Fibroblast of mammary gland (primary cell): ENCODE measurements at regions not wholly inside any gene's neighbourhood (a gene's known extent, or its start where the extent isn't known, plus 50 kb on each side); places are given as distances from the start of the nearest gene placed in this dataset.

Experiments
- DNase-seq: peaks from one replicate; pipeline ENCODE4 v3.0.0-alpha.2; 2010; ENCODE audit warnings: low read depth
- H3K4me3 ChIP-seq: 2 replicates; pipeline ENCODE4 v1.5.1; 2011; ENCODE audit warnings: low read depth, mild to moderate bottlenecking, low read length, moderate library complexity; ENCODE audit not compliant: control insufficient read depth
- TF ChIP-seq, protein P1 (sequence below): conservative IDR thresholded peaks from 2 replicates; pipeline ENCODE4 v1.5.1; 2011; ENCODE audit warnings: low read depth, low read length, inconsistent platforms; ENCODE audit not compliant: control insufficient read depth, insufficient read depth

DNA sequence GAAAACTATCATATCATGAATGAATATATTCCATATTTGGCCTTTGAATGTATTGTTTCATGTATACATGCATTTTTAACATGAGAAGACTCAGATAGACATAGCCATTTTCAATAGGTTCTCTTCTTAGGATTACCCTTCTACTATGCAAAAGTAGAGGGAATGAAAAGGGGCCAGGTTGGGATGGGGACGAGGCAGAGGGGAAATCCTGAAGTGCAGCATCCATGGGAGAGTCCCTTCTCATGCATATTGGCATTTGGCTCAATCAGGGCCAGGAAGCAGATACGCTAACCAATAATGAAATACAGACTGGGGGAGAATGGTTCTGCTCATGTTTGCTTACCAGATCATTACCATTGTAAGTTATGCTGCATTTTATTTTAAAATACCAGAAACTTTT, 475.8 kb downstream of the STK39 start:
- TF ChIP-seq, protein P1, sequence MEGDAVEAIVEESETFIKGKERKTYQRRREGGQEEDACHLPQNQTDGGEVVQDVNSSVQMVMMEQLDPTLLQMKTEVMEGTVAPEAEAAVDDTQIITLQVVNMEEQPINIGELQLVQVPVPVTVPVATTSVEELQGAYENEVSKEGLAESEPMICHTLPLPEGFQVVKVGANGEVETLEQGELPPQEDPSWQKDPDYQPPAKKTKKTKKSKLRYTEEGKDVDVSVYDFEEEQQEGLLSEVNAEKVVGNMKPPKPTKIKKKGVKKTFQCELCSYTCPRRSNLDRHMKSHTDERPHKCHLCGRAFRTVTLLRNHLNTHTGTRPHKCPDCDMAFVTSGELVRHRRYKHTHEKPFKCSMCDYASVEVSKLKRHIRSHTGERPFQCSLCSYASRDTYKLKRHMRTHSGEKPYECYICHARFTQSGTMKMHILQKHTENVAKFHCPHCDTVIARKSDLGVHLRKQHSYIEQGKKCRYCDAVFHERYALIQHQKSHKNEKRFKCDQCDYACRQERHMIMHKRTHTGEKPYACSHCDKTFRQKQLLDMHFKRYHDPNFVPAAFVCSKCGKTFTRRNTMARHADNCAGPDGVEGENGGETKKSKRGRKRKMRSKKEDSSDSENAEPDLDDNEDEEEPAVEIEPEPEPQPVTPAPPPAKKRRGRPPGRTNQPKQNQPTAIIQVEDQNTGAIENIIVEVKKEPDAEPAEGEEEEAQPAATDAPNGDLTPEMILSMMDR = no peak
- no peak for DNase-seq
- no peak overlapping the region for H3K4me3 ChIP-seq

DNA sequence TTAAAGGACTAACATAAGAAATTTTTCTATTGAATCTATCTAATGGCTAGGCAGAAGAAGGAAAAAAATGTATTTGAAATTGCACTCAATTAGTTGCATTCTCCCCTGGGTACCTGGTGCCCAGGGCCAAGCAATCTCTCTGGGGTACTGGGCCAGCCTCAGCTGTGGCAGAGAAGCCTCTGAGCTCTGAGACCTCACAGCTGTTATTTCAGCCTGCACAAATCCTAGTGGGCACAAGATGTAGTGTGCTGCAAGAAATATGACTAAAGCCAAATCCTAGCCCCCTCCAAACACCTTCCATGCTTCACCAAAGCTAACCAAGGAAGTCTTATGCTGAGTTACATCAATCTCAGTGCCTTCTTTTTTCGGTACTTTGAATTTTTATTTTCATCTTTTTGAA, 478.4 kb downstream of the STK39 start:
- no peak overlapping the region for H3K4me3 ChIP-seq
- no peak for DNase-seq
- TF ChIP-seq, protein P1 = no peak

DNA sequence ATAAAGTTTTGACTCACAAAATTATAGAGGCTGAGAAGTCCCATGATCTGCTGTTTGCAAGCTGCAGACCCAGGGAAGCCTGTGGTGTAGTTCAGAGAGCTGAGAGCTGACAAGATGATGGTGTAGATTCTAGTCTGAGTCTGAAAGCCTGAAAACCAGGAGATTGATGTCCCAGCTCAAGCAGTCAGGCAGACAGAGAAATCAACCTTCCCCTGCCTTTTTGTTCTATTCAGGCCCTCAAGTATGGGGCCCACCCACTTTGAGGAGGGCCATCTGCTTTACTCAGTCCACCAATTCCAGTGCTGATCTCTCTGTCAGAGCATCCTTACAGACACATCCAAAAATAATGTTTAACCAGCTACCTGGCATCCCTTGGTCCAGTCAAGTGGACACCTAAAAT, 479.6 kb downstream of the STK39 start:
- DNase-seq = no peak
- no peak overlapping the region for H3K4me3 ChIP-seq

DNA sequence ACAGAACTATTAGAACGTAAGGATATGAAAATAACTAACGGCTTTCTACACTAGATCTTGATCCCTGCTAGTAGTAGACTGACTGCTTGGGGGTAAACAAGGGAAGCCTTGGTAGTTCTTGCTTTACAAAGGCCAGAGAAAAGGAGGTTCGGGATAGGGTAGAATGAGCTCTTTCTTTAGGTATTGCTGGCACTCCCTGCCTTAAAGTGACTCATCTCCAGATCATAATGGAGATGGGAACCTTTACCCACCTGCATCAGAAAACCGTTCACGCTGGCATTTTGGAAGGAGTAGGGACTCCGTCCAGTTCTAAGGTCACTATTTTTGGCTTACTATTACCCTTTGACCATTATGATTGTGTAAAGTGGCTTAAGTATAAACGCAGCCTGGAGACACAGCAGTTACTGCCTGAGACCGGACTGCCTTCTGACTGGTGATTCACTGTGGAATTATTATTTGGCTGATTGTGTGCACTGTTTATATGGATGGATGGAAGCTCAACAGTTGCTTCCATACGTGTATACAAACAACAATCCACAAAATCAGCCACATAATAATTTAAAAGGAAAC, 482.5 kb downstream of the STK39 start:
- TF ChIP-seq, protein P1 = no peak
- DNase-seq = no peak
- no peak overlapping the region for H3K4me3 ChIP-seq

More for the DNA sequence above, 479.6 kb downstream of the STK39 start:
- TF ChIP-seq, protein P1 = no peak

DNA sequence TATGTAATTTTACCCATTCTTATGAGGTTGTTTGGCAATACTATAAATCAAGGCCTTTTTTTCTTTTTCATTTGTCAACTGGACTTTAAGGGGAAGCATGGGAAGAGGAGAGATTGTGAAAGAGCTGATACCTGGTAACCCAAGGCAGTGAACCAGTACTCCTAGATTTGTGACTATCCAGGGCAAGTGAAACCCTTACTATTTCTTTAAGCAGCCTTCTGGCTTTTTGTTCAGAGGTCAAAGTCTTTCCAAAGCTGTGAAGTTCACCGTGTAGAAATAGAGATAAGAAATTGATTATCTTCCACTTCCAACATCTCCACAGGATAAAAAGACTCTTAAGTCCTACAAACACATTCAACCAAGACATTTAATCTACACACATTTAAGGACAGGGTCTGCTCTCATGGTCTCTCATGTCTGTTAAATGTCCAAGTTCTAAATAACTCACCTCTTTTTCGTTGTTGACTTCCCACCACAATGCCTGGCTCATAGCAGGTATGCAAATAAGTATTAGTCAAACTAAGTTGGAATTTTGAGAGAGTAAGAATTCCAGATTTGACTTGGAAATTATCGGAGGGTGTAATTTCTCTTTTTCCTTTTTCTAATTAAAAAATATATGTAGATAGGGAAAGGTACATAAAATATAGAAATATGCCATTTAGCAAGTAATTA, 485.8 kb downstream of the STK39 start:
- no peak for DNase-seq
- no peak overlapping the region for H3K4me3 ChIP-seq
- TF ChIP-seq, protein P1 = no peak

DNA sequence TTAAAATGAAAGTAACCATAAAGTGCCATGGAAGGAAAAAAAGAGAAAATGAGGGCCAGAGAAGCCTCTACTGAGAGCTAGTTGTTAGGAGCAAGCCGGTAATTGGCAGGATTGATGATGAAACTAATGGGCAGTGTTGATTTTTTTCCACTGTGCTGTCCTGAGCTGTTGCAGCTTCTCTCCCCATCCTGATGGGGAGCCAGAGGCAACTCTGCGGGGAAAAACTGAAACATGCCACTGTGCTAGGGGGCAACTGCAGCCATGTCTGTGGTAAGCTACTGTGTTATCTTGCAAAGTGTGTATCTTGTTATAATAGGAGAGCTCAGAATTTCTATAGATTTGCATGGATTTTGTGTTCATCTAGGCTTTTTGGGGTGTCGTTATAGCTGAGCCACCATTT, 487.9 kb downstream of the STK39 start:
- TF ChIP-seq, protein P1 = no peak
- no peak for DNase-seq
- no peak overlapping the region for H3K4me3 ChIP-seq
